GM23248 (cell line): ENCODE measurements at regions not wholly inside any gene's neighbourhood (a gene's known extent, or its start where the extent isn't known, plus 50 kb on each side); places are given as distances from the start of the nearest gene placed in this dataset.

Experiments used
- EZH2 ChIP-seq: fragments of 200-600 bp; sonication (generic); IDR thresholded peaks from 2 replicates; pipeline ENCODE4 v1.6.1; 2018; ENCODE audit warnings: antibody characterized with exemption, mild to moderate bottlenecking; ENCODE audit not compliant: insufficient read depth, poor library complexity, severe bottlenecking
- EZH2phosphoT487 ChIP-seq: fragments of 200-600 bp; sonication (generic); IDR thresholded peaks from 2 replicates; pipeline ENCODE4 v1.6.1; 2018; ENCODE audit warnings: antibody characterized with exemption, moderate library complexity, mild to moderate bottlenecking, low read depth; ENCODE audit not compliant: insufficient read depth

GRCh38 chr3:115354010-115354409 lies 206.9 kb upstream of the ZBTB20 start:
- TF ChIP-seq EZH2 (no peak), EZH2phosphoT487 (no peak)
